Renal pelvis (tissue), 1 donor: ENCODE measurements at regions not wholly inside any gene's neighbourhood (a gene's known extent, or its start where the extent isn't known, plus 50 kb on each side); places are given as distances from the start of the nearest gene placed in this dataset.

Experiments used
- DNase-seq: peaks from one replicate; pipeline ENCODE4 v3.0.0-alpha.2; 2013

- DNase-seq = no peak
Observed at GRCh38 chr12:85509081-85509856, 229.2 kb downstream of the ALX1 start.

GRCh38 chr12:85509857-85510256 is 229.8 kb downstream of the ALX1 start:
- DNase-seq = no peak

- DNase-seq = no peak
Observed at GRCh38 chr12:85516039-85516438, 236.0 kb downstream of the ALX1 start.

GRCh38 chr12:85516667-85517325 is 236.8 kb downstream of the ALX1 start:
- DNase-seq = no peak

GRCh38 chr12:85519163-85519562 is 239.1 kb downstream of the ALX1 start:
- DNase-seq = no peak

GRCh38 chr12:85523197-85523596 is 243.2 kb downstream of the ALX1 start:
- no peak for DNase-seq

- no peak for DNase-seq
Observed at GRCh38 chr12:85527192-85527591, 247.2 kb downstream of the ALX1 start.

- no peak for DNase-seq
Observed at GRCh38 chr12:85529896-85530295, 249.9 kb downstream of the ALX1 start.

- DNase-seq = no peak
Observed at GRCh38 chr12:85530456-85530855, 250.4 kb downstream of the ALX1 start.

- no peak for DNase-seq
Observed at GRCh38 chr12:85531341-85531740, 251.3 kb downstream of the ALX1 start.

- DNase-seq = no peak
Observed at GRCh38 chr12:85549640-85550039, 269.6 kb downstream of the ALX1 start.

GRCh38 chr12:85550924-85551323 is 270.9 kb downstream of the ALX1 start:
- DNase-seq = peak; percentile 3

GRCh38 chr12:85552461-85552860 is 272.4 kb downstream of the ALX1 start:
- DNase-seq = no peak

- DNase-seq = no peak
Observed at GRCh38 chr12:85557850-85558249, 277.8 kb downstream of the ALX1 start.

GRCh38 chr12:85558684-85559083 is 277.5 kb downstream of the RASSF9 start:
- no peak for DNase-seq

GRCh38 chr12:85559127-85559526 is 277.1 kb downstream of the RASSF9 start:
- DNase-seq = no peak

- no peak for DNase-seq
Observed at GRCh38 chr12:85559536-85559935, 276.7 kb downstream of the RASSF9 start.

- DNase-seq = no peak
Observed at GRCh38 chr12:85562765-85563164, 273.4 kb downstream of the RASSF9 start.

GRCh38 chr12:85564786-85565185 is 271.4 kb downstream of the RASSF9 start:
- DNase-seq = no peak

- DNase-seq = no peak
Observed at GRCh38 chr12:85568395-85569103, 267.7 kb downstream of the RASSF9 start.

GRCh38 chr12:85569261-85569660 is 266.9 kb downstream of the RASSF9 start:
- no peak for DNase-seq

GRCh38 chr12:85572956-85573355 is 263.3 kb downstream of the RASSF9 start:
- no peak for DNase-seq

GRCh38 chr12:85573635-85574214 is 262.5 kb downstream of the RASSF9 start:
- DNase-seq = no peak
